Superior temporal gyrus (tissue), 1 donor: ENCODE measurements at regions not wholly inside any gene's neighbourhood (a gene's known extent, or its start where the extent isn't known, plus 50 kb on each side); places are given as distances from the start of the nearest gene placed in this dataset.
A peak's percentile ranks its signal among the peaks of the same experiment; 100 is the strongest.

Experiments used
- DNase-seq: peaks from one replicate; pipeline ENCODE4 v3.0.0-alpha.2; 2016; ENCODE audit errors: extremely low spot score

DNA sequence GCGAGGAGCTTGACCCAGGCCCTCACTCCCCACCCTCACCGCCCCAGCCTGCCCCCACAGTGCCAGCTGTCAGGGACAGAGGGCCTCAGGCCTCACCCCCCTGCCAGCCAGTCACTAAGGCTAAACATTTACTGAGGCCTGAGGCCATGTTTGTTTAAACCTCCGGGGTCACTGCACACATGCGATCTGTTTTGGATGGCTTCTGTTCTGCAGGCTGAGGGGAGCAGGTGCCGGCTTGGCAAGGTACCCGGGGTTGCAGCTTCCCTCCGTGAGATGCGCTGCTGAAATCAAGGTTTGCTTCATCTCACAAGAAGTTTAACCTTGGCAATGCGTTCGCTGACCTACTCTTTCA lies 103.3 kb upstream of the BOD1 start:
- no peak for DNase-seq

GRCh38 chr5:173720286-173720952 lies 104.0 kb upstream of the BOD1 start:
- no peak for DNase-seq

DNA sequence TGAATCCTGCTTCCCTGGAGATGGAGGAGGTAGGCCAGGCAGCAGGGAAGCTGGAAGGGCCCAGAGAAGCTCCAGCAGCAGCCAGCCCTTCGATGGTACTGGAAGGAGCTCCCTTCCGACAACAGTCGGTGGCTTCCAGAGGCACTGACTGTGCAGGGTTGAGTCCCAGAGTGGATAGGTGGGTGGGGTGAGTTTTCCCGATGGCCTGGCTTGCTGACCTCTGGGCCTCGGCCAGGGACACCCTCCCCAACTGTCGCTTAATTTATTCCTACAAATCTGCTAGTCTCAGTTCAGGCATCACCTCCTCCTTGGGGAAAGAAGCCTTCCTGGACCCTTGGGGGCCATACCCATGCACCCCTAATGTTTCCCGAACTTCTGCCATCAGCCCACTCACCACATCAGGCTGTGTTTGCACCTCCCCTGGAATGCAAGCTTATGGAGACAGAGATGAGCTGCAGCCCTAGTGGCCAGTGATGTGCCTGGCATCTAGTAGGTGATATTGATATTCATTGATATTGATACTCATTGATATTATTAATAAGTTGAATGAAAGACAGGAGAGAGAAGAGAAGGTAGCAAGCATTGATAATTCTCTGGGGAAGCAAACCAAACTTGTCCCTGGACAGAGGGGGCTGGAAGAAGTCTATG lies 104.6 kb upstream of the BOD1 start:
- no peak for DNase-seq

GRCh38 chr5:173721601-173722232 lies 105.3 kb upstream of the BOD1 start:
- DNase-seq = no peak

DNA sequence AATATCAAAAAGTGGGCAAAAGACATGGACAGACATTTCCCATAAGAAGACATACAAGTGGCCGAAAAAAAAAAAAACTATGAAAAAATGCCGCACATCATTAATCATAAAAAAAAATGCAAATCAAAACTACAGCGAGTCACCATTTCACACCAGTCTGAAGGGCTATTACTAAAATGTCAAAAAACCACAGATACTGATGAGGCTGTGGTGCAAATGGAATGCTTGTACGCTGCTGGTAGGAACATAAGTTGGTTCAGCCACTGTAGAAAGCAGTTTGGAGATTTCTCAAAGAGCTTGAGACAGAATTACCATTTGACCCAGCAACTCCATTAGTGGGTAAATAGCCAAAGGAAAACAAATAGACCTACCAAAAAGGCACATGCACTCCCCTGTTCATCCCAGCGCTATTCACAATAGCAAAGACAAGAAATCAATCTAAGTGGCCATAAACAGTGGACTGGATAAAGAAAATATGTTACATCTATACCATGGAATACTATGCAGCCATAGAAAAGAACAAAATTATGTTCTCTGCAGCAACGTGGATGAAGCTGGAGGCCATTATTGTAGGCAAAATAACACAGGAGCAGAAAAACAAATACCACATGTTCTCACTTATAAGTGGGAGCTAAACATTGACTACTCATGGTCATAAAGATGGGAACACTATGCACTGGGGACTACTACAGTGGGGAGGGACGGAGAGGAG lies 110.6 kb upstream of the BOD1 start:
- DNase-seq = no peak

GRCh38 chr5:173727839-173728778 lies 111.7 kb upstream of the BOD1 start:
- no peak for DNase-seq

DNA sequence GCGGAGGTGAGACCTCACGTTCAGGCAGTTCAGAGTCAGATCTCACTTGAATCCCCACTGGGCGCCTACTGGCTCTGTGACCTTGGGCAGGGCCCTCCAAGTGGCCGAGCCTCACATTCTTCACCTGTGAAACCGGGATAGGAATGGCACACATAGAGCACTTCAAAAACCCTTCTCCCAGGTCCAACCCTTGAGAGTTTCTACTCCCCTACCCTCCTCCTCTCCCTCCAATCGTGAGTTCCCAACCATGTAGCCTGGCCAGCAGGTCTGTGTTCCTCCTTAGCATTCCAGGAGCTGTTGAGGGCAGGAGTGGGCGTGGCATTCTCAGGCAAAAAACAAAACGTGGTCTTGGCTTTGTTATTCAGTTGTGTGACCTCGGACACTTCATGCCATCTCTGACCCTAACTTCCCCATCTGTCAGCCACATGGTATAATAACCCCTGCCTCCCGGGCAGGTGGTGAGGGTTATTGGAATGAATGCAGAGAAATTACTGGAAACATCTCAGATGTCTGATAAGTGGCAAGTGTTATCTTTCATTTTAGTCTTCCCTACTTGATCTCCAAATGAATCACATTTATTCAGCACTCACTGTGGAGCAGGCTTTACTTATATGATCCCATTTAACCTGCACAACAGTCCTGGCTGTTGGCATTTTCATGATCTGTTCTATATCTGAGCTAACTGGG lies 112.8 kb upstream of the BOD1 start:
- no peak for DNase-seq

GRCh38 chr5:173730632-173731298 lies 114.3 kb upstream of the BOD1 start:
- DNase-seq = no peak

- peak; percentile 55 for DNase-seq
Observed at GRCh38 chr5:173733021-173733420, 116.6 kb upstream of the BOD1 start.

DNA sequence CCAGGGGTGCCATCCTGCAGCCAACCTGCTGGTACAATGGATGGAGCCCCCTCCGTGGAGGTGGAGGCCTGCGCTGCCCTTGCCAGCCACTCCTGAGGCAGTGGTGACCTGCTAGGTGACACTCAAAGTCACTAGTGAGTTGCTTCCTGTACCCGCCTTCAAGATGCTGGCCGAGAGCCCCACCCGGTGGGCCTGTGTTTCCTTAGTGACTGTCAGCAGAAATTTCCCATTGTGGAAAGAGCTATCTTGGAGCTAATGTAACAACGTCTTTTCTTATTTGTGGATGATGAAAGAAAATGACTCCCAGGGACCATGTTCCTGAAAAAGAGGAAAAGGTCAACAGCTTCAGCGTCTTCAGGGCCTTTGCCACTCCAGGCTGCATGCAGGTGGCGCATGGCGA lies 117.0 kb upstream of the BOD1 start:
- no peak for DNase-seq

- no peak for DNase-seq
Observed at GRCh38 chr5:173733831-173734501, 117.5 kb upstream of the BOD1 start.

GRCh38 chr5:173734716-173735115 lies 118.3 kb upstream of the BOD1 start:
- no peak for DNase-seq

DNA sequence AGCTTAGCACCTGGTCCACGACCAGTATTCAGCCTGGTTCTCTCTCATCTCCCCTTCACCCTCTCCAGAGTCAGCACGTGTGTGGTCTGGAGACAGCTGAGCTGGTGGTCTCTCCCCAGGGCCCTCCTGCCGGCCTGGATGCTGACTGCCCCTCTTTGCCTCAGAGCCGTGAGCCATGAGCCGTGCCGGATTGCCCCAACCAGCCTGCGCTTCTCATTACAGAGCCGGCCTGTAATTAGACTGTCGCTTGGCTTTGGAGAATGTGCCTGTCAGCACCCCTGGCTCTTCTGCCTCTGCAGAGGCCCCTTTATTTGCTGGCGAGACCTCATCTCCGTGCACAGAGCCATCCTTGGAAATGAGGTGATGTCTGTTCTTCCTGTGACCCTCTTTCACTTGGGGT lies 118.7 kb upstream of the BOD1 start:
- no peak for DNase-seq

DNA sequence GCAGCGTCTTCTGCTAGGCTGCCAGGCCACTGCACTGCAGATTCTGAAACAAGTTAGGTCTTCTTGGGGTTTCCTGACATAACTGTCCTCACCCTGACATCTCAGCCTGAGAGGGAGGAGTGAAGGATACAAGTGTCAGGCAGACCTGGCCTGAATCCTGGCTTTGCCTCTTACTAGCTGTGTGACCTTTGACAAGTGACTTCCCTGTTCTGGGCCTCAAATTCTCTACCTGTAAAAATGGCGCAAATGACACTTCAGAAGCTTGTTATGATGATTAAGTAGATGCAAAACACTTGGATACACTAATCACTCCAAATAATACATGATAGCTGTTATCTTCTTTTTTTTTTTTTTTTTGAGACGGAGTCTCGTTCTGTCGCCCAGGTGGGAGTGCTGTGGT lies 119.2 kb upstream of the BOD1 start:
- no peak for DNase-seq

- no peak for DNase-seq
Observed at GRCh38 chr5:173736374-173736773, 119.9 kb upstream of the BOD1 start.

DNA sequence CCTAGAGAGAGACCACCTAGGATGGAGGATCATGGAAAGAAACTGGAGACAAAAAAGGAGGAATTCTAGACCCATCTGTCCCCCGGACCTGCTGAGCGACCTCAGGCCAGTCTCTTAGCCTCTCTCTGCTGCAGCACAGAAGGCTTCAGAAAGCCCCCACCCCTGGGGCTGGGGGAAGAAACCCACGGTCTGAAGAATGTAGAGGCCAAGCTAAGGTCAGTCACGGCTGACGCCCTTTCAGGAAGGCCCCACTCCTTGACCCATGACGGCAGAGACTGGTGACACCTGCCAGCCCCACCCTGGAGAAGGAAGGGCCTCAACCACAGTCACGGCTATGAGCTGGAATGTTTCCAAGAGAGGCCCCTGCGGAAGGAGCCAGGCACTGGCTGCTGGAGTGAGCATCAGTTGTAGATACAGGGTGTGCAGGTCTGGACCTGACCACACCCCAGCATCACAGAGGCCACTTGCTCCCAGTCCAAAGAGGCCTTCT lies 120.5 kb upstream of the BOD1 start:
- no peak for DNase-seq

DNA sequence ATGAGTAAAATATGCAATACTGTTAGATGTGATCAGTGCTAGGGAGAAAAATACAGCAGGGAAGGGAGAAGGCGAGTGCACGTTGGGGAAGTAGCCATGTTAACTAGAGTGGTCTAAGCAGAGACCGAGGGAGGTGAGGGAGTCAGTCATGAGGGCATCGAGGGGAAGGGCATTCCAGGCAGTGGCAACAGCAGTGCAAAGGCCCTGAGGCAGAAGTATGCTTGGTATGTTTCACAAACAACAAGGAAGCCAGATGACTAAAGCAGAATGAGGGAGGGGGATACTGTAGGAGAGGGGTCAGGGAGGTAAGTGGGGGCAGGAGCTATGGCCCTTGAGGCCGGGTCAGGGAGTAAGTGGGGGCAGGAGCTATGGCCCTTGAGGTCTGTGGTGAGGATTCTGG lies 123.3 kb upstream of the BOD1 start:
- no peak for DNase-seq

DNA sequence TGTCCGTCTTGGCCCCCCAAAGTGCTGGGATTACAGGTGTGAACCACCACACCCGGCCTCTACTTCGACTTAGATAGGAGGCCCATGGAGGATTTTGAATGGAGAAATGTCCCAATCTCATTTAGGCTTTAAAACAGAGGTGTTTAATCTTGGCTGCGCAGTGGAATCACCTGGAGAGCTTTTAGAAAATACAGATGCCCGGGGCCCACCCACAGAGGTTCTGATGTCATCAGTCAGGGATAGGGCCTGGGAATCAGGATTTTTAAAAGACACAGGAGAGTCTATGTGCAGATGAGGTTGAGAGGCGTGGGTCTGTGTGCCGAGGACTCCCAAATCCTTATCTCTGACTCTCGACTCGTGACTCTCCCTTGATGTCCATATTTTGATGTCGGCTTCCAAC lies 124.0 kb upstream of the BOD1 start:
- DNase-seq = no peak

- DNase-seq = no peak
Observed at GRCh38 chr5:173741087-173741486, 124.6 kb upstream of the BOD1 start.
